ENCODE measurements at regions not wholly inside any gene's neighbourhood (a gene's known extent, or its start where the extent isn't known, plus 50 kb on each side); places are given as distances from the start of the nearest gene placed in this dataset.

- no peaks in the 10 kb centered on the region for H3K9me3 ChIP-seq
- DNase-seq (ENCODE audit: extremely low spot score in 2 of 2): no peak
- H3K4me3 ChIP-seq: no peak overlapping the region
- intact Hi-C loops (cut with DNase I): no loop called here
- no peaks in the 10 kb centered on the region for H3K36me3 ChIP-seq
- no peaks in the 10 kb centered on the region for H3K4me1 ChIP-seq
- no peaks in the 10 kb centered on the region for H3K27me3 ChIP-seq
- no peak for TF ChIP-seq POLR2AphosphoS5 (IDR thresholded peaks at IDR 0.05; ENCODE audit: insufficient read depth in 1 of 2, low read depth in 1 of 2)
- no peak for TF ChIP-seq POLR2A (IDR thresholded peaks at IDR 0.05)
- TF ChIP-seq, protein P1, sequence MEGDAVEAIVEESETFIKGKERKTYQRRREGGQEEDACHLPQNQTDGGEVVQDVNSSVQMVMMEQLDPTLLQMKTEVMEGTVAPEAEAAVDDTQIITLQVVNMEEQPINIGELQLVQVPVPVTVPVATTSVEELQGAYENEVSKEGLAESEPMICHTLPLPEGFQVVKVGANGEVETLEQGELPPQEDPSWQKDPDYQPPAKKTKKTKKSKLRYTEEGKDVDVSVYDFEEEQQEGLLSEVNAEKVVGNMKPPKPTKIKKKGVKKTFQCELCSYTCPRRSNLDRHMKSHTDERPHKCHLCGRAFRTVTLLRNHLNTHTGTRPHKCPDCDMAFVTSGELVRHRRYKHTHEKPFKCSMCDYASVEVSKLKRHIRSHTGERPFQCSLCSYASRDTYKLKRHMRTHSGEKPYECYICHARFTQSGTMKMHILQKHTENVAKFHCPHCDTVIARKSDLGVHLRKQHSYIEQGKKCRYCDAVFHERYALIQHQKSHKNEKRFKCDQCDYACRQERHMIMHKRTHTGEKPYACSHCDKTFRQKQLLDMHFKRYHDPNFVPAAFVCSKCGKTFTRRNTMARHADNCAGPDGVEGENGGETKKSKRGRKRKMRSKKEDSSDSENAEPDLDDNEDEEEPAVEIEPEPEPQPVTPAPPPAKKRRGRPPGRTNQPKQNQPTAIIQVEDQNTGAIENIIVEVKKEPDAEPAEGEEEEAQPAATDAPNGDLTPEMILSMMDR (IDR thresholded peaks at IDR 0.05): no peak
- H3K27ac ChIP-seq: no peak overlapping the region
Observed at GRCh38 chr4:129676934-129677333, 581.0 kb downstream of the C4orf33 start.

DNA sequence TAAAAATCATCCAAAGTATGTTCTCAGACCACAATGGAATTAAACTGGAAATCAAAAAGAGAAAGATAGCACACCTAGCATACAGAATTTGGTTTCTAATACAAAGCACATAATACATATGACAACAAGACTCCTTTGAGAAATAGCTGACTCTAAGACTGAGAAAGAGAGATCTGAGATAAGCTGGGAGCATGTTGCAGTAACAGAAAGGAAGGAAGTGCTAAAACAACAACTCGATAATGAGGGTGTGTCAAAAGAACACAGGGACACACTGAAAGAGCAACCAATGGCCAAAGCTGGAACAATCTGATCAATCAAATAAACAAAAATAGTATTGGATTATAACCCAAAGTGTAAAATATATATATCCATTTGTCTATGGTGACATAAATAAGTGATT, 586.6 kb downstream of the C4orf33 start:
- Histone ChIP-seq H3K9me3 (no peaks in the 10 kb centered on the region), H3K27ac (no peak overlapping the region), H3K4me3 (no peak overlapping the region), H3K36me3 (no peaks in the 10 kb centered on the region), H3K4me1 (no peaks in the 10 kb centered on the region), H3K27me3 (no peaks in the 10 kb centered on the region)
- no peak for DNase-seq (ENCODE audit: extremely low spot score in 2 of 2)
- TF ChIP-seq, protein P1 (IDR thresholded peaks at IDR 0.05): no peak
- no peak for TF ChIP-seq POLR2A (IDR thresholded peaks at IDR 0.05)
- no peak for TF ChIP-seq POLR2AphosphoS5 (IDR thresholded peaks at IDR 0.05; ENCODE audit: insufficient read depth in 1 of 2, low read depth in 1 of 2)
- intact Hi-C loops (cut with DNase I): no loop called here

GRCh38 chr4:129707949-129708348, 612.0 kb downstream of the C4orf33 start:
- Histone ChIP-seq H3K27ac (no peak overlapping the region), H3K4me3 (no peak overlapping the region), H3K4me1 (no peaks in the 10 kb centered on the region), H3K9me3 (no peaks in the 10 kb centered on the region), H3K27me3 (no peaks in the 10 kb centered on the region), H3K36me3 (no peaks in the 10 kb centered on the region)
- intact Hi-C loops (cut with DNase I): no loop called here
- no peak for DNase-seq (ENCODE audit: extremely low spot score in 2 of 2)
- TF ChIP-seq POLR2A (IDR thresholded peaks at IDR 0.05) (no peak), POLR2AphosphoS5 (IDR thresholded peaks at IDR 0.05; ENCODE audit: insufficient read depth in 1 of 2, low read depth in 1 of 2) (no peak)
- TF ChIP-seq, protein P1 (IDR thresholded peaks at IDR 0.05): no peak

GRCh38 chr4:129708784-129709183, 612.8 kb downstream of the C4orf33 start:
- no peaks in the 10 kb centered on the region for H3K27me3 ChIP-seq
- intact Hi-C loops (cut with DNase I): no loop called here
- H3K4me3 ChIP-seq: no peak overlapping the region
- TF ChIP-seq, protein P1 (IDR thresholded peaks at IDR 0.05): no peak
- TF ChIP-seq POLR2AphosphoS5 (IDR thresholded peaks at IDR 0.05; ENCODE audit: insufficient read depth in 1 of 2, low read depth in 1 of 2) (no peak), POLR2A (IDR thresholded peaks at IDR 0.05) (no peak)
- no peak overlapping the region for H3K27ac ChIP-seq
- H3K36me3 ChIP-seq: no peaks in the 10 kb centered on the region
- DNase-seq (ENCODE audit: extremely low spot score in 2 of 2): no peak
- H3K9me3 ChIP-seq: no peaks in the 10 kb centered on the region
- no peaks in the 10 kb centered on the region for H3K4me1 ChIP-seq

GRCh38 chr4:129738175-129738574, 642.2 kb downstream of the C4orf33 start:
- Histone ChIP-seq H3K9me3 (no peaks in the 10 kb centered on the region), H3K27me3 (no peaks in the 10 kb centered on the region), H3K4me3 (no peak overlapping the region), H3K36me3 (no peaks in the 10 kb centered on the region), H3K4me1 (no peaks in the 10 kb centered on the region), H3K27ac (no peak overlapping the region)
- TF ChIP-seq POLR2A (IDR thresholded peaks at IDR 0.05): no peak
- TF ChIP-seq POLR2AphosphoS5 (IDR thresholded peaks at IDR 0.05; ENCODE audit: insufficient read depth in 1 of 2, low read depth in 1 of 2): no peak
- no peak for DNase-seq (ENCODE audit: extremely low spot score in 2 of 2)
- intact Hi-C loops (cut with DNase I): no loop called here

Measured in vagina (tissue), 2 donors.